ENCODE measurements at regions not wholly inside any gene's neighbourhood (a gene's known extent, or its start where the extent isn't known, plus 50 kb on each side); places are given as distances from the start of the nearest gene placed in this dataset.

DNA sequence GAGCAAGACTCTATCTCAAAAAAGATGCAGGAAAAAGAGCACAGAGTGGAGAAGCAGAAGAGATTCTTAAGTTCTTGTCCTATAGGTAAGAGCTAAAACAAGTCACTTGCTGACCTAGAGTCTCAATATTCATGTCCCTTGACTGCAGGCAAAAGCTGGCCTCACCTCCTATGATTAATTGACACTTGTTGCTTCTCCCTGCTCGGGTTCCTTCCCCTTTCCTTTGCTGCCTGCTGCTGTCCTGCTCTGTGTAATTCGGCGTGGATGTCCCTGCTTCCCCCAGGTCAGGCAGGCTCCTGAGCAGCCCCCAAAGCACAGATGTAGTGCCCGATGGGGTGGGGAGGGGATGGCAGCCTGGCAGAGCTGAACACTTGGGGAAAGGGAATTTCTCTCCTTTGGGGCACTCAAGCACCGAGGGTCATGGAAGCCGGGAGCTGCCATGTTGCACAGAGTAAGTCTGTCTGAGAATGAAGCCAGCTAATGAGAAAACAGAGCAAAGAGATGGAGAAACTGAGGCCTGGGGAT, 60.8 kb upstream of the NUP50 start:
- Mint-ChIP-seq H3K4me3 (ENCODE audit: unreplicated experiment) (no peak overlapping the region), H3K36me3 (ENCODE audit: insufficient read depth, unreplicated experiment) (no peaks in the 10 kb centered on the region), H3K9me3 (ENCODE audit: unreplicated experiment) (no peaks in the 10 kb centered on the region), H3K4me1 (ENCODE audit: low read depth, unreplicated experiment) (peaks cover 15% of the 10 kb centered on the region), H3K27ac (ENCODE audit: unreplicated experiment) (no peak overlapping the region), H3K27me3 (ENCODE audit: insufficient read depth, unreplicated experiment) (no peaks in the 10 kb centered on the region)
- no peak overlapping the region for H3K4me3 ChIP-seq (ENCODE audit: low read depth, low read length)
- DNase-seq: no peak
- H3K36me3 ChIP-seq (ENCODE audit: control insufficient read depth, insufficient read depth, low read length): no peaks in the 10 kb centered on the region
- H3K27me3 ChIP-seq (replicated peaks; ENCODE audit: control insufficient read depth, insufficient read depth, low read length): no peaks in the 10 kb centered on the region
- CTCF ChIA-PET: no interaction called here
- no peak for TF ChIP-seq CTCF (IDR thresholded peaks at IDR 0.05; ENCODE audit: insufficient read depth in 1 of 2, low read depth in 1 of 2, low read length in 1 of 2, severe bottlenecking in 1 of 2, unreplicated experiment in 1 of 2)
- POLR2A ChIA-PET: no interaction called here
- H3K9me3 ChIP-seq: no peaks in the 10 kb centered on the region
- BruUV-seq (replicated peaks): no TSS peak
- no peaks in the 10 kb centered on the region for H3K4me1 ChIP-seq
- intact Hi-C loops (cut with micrococcal nuclease; ENCODE audit: unreplicated experiment): loop anchor here (1.0 to 10.0 kb wide), 4 partner anchors 59 to 160 kb away; partner anchors contain the start of gene NUP50

GRCh38 chr22:45103756-45104155, 60.0 kb upstream of the NUP50 start:
- Mint-ChIP-seq H3K36me3 (ENCODE audit: insufficient read depth, unreplicated experiment) (no peaks in the 10 kb centered on the region), H3K9me3 (ENCODE audit: unreplicated experiment) (no peaks in the 10 kb centered on the region), H3K4me3 (ENCODE audit: unreplicated experiment) (no peak overlapping the region), H3K4me1 (ENCODE audit: low read depth, unreplicated experiment) (peaks cover 15% of the 10 kb centered on the region), H3K27me3 (ENCODE audit: insufficient read depth, unreplicated experiment) (no peaks in the 10 kb centered on the region), H3K27ac (ENCODE audit: unreplicated experiment) (no peak overlapping the region)
- Histone ChIP-seq H3K27me3 (replicated peaks; ENCODE audit: control insufficient read depth, insufficient read depth, low read length) (no peaks in the 10 kb centered on the region), H3K9me3 (no peaks in the 10 kb centered on the region), H3K36me3 (ENCODE audit: control insufficient read depth, insufficient read depth, low read length) (no peaks in the 10 kb centered on the region), H3K4me3 (ENCODE audit: low read depth, low read length) (no peak overlapping the region), H3K4me1 (no peaks in the 10 kb centered on the region)
- BruUV-seq (replicated peaks): no TSS peak
- TF ChIP-seq CTCF (IDR thresholded peaks at IDR 0.05; ENCODE audit: insufficient read depth in 1 of 2, low read depth in 1 of 2, low read length in 1 of 2, severe bottlenecking in 1 of 2, unreplicated experiment in 1 of 2): no peak
- intact Hi-C loops (cut with micrococcal nuclease; ENCODE audit: unreplicated experiment): loop anchor here (5.0 to 10.0 kb wide), 3 partner anchors 59 to 144 kb away; partner anchors contain the start of gene NUP50
- CTCF ChIA-PET: no interaction called here
- POLR2A ChIA-PET: no interaction called here
- no peak for DNase-seq

DNA sequence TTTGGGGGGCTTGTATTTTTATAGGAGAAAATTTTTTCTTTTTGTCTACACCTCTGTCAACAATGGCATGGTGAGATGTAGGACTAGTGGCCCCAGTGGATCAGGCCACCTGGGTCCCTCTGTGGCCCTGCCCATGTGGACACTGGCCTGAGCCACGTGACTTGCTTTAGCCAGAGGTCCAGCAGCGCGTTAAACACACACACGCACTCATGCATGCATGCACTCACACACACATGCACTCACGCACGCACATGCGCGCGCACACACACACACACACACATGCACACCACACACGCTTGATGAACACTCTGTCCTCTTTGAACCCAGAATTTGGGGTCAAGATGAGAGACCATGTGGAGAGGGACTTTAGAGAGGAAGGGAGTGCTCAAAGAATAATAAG, 59.4 kb upstream of the NUP50 start:
- no peak overlapping the region for H3K27ac Mint-ChIP-seq (ENCODE audit: unreplicated experiment)
- Histone ChIP-seq H3K9me3 (no peaks in the 10 kb centered on the region), H3K36me3 (ENCODE audit: control insufficient read depth, insufficient read depth, low read length) (no peaks in the 10 kb centered on the region), H3K27me3 (replicated peaks; ENCODE audit: control insufficient read depth, insufficient read depth, low read length) (no peaks in the 10 kb centered on the region), H3K4me3 (ENCODE audit: low read depth, low read length) (no peak overlapping the region), H3K4me1 (no peaks in the 10 kb centered on the region)
- POLR2A ChIA-PET: no interaction called here
- no peaks in the 10 kb centered on the region for H3K27me3 Mint-ChIP-seq (ENCODE audit: insufficient read depth, unreplicated experiment)
- intact Hi-C loops (cut with micrococcal nuclease; ENCODE audit: unreplicated experiment): loop anchor here (5.0 to 10.0 kb wide), 3 partner anchors 58 to 143 kb away; partner anchors contain the start of gene NUP50
- BruUV-seq (replicated peaks): no TSS peak
- peaks cover 15% of the 10 kb centered on the region for H3K4me1 Mint-ChIP-seq (ENCODE audit: low read depth, unreplicated experiment)
- no peak for DNase-seq
- H3K4me3 Mint-ChIP-seq (ENCODE audit: unreplicated experiment): no peak overlapping the region
- no peaks in the 10 kb centered on the region for H3K36me3 Mint-ChIP-seq (ENCODE audit: insufficient read depth, unreplicated experiment)
- CTCF ChIA-PET: interaction anchor here (1.3 kb wide), 1 partner anchor 9 kb away, joined by 3 read pairs; no protein-coding TSS in a partner anchor
- no peak for TF ChIP-seq CTCF (IDR thresholded peaks at IDR 0.05; ENCODE audit: insufficient read depth in 1 of 2, low read depth in 1 of 2, low read length in 1 of 2, severe bottlenecking in 1 of 2, unreplicated experiment in 1 of 2)
- no peaks in the 10 kb centered on the region for H3K9me3 Mint-ChIP-seq (ENCODE audit: unreplicated experiment)
